Fibroblast of upper back skin (primary cell): ENCODE measurements at regions not wholly inside any gene's neighbourhood (a gene's known extent, or its start where the extent isn't known, plus 50 kb on each side); places are given as distances from the start of the nearest gene placed in this dataset.
A peak's percentile ranks its signal among the peaks of the same experiment; 100 is the strongest.

Experiments used
- DNase-seq: peaks from one replicate; pipeline ENCODE4 v3.0.0-alpha.2; 2013

- no peak for DNase-seq
These were observed 81.9 kb downstream of the PJA1 start for GRCh38 chrX:69083361-69083760.

GRCh38 chrX:69082753-69083150 is 82.5 kb downstream of the PJA1 start:
- no peak for DNase-seq

GRCh38 chrX:69082055-69082752 is 83.0 kb downstream of the PJA1 start:
- DNase-seq, result no peak

GRCh38 chrX:69080855-69081465 is 84.3 kb downstream of the PJA1 start:
- DNase-seq, result no peak

- DNase-seq, result peak; percentile 50
These were observed 86.0 kb downstream of the PJA1 start for GRCh38 chrX:69079268-69079667.

GRCh38 chrX:69077895-69078455 is 87.3 kb downstream of the PJA1 start:
- DNase-seq, result no peak

GRCh38 chrX:69076088-69076487 is 89.2 kb downstream of the PJA1 start:
- DNase-seq, result no peak

- DNase-seq, result no peak
These were observed 90.5 kb downstream of the PJA1 start for GRCh38 chrX:69074726-69075125.

GRCh38 chrX:69073721-69074120 is 91.5 kb downstream of the PJA1 start:
- no peak for DNase-seq

GRCh38 chrX:69073241-69073640 is 92.0 kb downstream of the PJA1 start:
- DNase-seq, result no peak

- no peak for DNase-seq
These were observed 92.7 kb downstream of the PJA1 start for GRCh38 chrX:69072486-69073006.

- no peak for DNase-seq
These were observed 94.2 kb downstream of the PJA1 start for GRCh38 chrX:69070949-69071650.

- no peak for DNase-seq
These were observed 95.4 kb downstream of the PJA1 start for GRCh38 chrX:69069876-69070275.

GRCh38 chrX:69069086-69069445 is 96.2 kb downstream of the PJA1 start:
- no peak for DNase-seq

- no peak for DNase-seq
These were observed 96.8 kb downstream of the PJA1 start for GRCh38 chrX:69068301-69069085.

- DNase-seq, result no peak
These were observed 97.4 kb downstream of the PJA1 start for GRCh38 chrX:69067841-69068240.

GRCh38 chrX:69066966-69067525 is 98.2 kb downstream of the PJA1 start:
- DNase-seq, result peak; percentile 49

- no peak for DNase-seq
These were observed 99.1 kb downstream of the PJA1 start for GRCh38 chrX:69066021-69066757.

GRCh38 chrX:69065451-69065850 is 99.8 kb downstream of the PJA1 start:
- peak; percentile 62 for DNase-seq

- no peak for DNase-seq
These were observed 101.8 kb downstream of the PJA1 start for GRCh38 chrX:69063486-69063885.

- DNase-seq, result no peak
These were observed 102.8 kb downstream of the PJA1 start for GRCh38 chrX:69062493-69062892.
